ENCODE measurements at regions not wholly inside any gene's neighbourhood (a gene's known extent, or its start where the extent isn't known, plus 50 kb on each side); places are given as distances from the start of the nearest gene placed in this dataset.
A peak's percentile ranks its signal among the peaks of the same experiment; 100 is the strongest.
"Not testable (repeated sequence)": the region's sequence is repeated elsewhere in the genome, so short reads cannot be mapped to it uniquely, and the experiment has no call there.

GRCh38 chr9:63450836-63451235 lies 1834.2 kb downstream of the FOXD4L5 start:
- not testable (repeated sequence) for DNase-seq (ENCODE audit: low read depth, low spot score)

DNA sequence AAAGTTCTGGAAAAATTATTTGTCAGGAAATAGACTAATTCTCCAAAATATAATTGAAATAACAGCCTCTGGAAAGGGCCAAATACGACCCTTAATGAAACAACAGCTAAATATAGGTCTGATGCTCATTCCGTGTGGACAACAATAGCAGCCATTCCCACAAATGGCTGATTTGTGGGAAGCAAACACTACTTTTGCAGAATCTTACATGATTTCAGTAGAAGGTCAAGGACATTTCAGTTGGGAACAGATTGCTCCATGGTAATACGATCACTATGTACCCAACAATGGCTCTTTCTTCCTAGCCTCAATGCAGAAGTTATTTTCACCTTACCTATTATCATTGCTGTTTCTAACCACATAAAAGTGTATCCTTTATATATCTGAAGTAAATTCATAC lies 1859.9 kb downstream of the FOXD4L5 start:
- not testable (repeated sequence) for DNase-seq (ENCODE audit: low read depth, low spot score)

- DNase-seq (ENCODE audit: low read depth, low spot score) = not testable (repeated sequence)
Measured at GRCh38 chr9:63390897-63391296, 1894.1 kb downstream of the FOXD4L5 start.

- DNase-seq (ENCODE audit: low read depth, low spot score) = not testable (repeated sequence)
Measured at GRCh38 chr9:63385479-63385878, 1899.5 kb downstream of the FOXD4L5 start.

GRCh38 chr9:63379864-63380263 lies 1905.1 kb downstream of the FOXD4L5 start:
- not testable (repeated sequence) for DNase-seq (ENCODE audit: low read depth, low spot score)

DNA sequence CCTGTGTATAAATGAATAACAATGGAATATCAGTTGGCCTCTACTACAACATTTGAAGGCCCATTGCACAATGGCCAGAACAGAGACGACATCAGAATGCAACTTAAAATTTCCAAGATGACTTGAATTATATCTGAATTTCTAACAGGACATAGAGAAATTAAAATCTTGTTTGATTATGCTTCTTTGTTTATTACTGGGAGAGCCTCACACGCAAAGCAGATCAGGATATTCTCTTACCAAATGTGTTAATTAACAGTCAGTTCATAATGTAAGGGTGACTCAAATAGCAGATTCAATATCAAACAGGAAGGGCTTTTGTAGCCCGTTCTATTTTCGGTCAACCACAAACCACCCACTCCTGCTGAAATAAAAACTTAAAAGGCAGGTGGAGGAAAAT lies 1930.8 kb downstream of the FOXD4L5 start:
- not testable (repeated sequence) for DNase-seq (ENCODE audit: low read depth, low spot score)

GRCh38 chr9:63347347-63347746 lies 1937.7 kb downstream of the FOXD4L5 start:
- not testable (repeated sequence) for DNase-seq (ENCODE audit: low read depth, low spot score)

DNA sequence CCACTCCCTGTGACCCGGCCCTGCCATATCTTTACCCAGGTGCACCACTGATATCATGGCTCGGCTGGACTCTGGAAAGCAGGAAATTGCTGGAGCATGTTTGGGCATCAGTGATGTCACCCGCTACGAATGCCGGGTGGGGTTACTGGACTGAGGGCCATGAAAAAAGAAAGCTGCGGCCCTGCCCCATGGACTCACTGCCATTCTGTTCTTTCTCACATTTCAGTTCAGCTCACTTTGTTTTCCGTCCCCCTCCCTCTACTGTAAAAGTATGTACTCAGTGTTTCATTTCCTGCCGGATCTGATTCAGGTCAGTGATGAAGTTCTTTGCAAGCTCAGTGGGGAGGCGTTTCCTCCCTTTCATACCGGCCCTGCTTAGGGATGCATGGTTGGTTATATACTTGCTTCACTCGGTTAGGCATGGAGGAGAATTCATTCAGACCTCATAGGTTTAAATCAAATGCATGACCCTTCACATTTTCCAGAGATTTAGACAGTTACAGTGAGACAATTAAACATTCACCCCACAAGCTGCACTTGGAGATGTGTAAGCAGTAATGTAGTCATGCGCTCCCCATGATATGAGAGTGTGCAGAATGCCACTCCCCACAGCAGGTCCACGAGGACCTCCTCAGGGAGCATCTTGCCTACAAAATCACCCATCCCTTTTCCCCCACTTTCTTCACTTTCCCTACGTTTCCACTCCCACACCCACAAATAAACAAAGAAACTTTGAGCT lies 1938.5 kb downstream of the FOXD4L5 start:
- peak; percentile 95 for DNase-seq (ENCODE audit: low read depth, low spot score)

DNA sequence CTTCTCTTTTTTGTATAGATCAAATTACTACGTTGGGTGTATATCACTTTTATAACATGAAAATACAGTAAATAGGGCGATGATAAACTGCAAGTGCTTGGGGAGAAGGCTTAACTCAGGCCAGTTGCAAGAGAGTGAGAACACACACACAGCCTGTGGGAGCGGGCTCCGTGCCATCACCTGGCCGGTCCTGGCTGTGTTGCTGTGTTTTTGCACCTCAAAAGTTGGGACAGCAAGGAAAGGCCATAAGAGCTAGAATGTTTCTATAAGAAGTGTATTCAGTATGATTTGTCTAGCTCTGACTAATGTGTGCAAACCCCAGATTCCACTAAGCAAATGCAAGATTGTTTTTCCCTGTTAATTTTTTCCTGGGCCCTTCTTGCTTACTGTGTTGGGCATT lies 1940.6 kb downstream of the FOXD4L5 start:
- not testable (repeated sequence) for DNase-seq (ENCODE audit: low read depth, low spot score)

GRCh38 chr9:63342528-63342927 lies 1942.5 kb downstream of the FOXD4L5 start:
- peak; percentile 74 for DNase-seq (ENCODE audit: low read depth, low spot score)

GRCh38 chr9:63337899-63338604 lies 1947.0 kb downstream of the FOXD4L5 start:
- peak; percentile 47 for DNase-seq (ENCODE audit: low read depth, low spot score)

- not testable (repeated sequence) for DNase-seq (ENCODE audit: low read depth, low spot score)
Measured at GRCh38 chr9:63335286-63335685, 1949.7 kb downstream of the FOXD4L5 start.

DNA sequence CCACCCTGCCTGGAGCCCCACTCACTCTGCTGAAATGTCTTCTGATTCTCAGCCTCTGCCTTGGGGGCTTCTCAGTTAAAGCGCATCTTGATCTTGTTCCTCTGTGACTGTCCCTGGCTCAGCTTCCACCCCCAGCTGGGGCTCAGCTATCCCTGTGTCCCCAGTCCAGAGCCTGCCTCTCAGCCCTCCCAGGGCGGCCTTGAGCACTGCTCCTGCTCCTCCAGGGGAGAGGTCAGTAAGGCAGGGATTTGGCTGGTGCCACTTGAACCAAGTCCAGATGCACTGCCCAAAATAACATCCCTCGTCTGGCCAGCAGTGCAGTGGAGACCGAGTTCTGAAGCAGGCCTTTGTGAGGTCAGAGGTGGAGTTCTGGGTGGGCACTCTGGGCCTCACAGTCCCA lies 1950.8 kb downstream of the FOXD4L5 start:
- not testable (repeated sequence) for DNase-seq (ENCODE audit: low read depth, low spot score)

- DNase-seq (ENCODE audit: low read depth, low spot score) = not testable (repeated sequence)
Measured at GRCh38 chr9:63333083-63333482, 1951.9 kb downstream of the FOXD4L5 start.

GRCh38 chr9:63328313-63328712 lies 1956.7 kb downstream of the FOXD4L5 start:
- not testable (repeated sequence) for DNase-seq (ENCODE audit: low read depth, low spot score)

GRCh38 chr9:63327211-63327610 lies 1957.8 kb downstream of the FOXD4L5 start:
- not testable (repeated sequence) for DNase-seq (ENCODE audit: low read depth, low spot score)

GRCh38 chr9:63326665-63327064 lies 1958.3 kb downstream of the FOXD4L5 start:
- DNase-seq (ENCODE audit: low read depth, low spot score) = not testable (repeated sequence)

GRCh38 chr9:63325696-63326095 lies 1959.3 kb downstream of the FOXD4L5 start:
- not testable (repeated sequence) for DNase-seq (ENCODE audit: low read depth, low spot score)

GRCh38 chr9:63318093-63318492 lies 1966.9 kb downstream of the FOXD4L5 start:
- DNase-seq (ENCODE audit: low read depth, low spot score) = not testable (repeated sequence)

- DNase-seq (ENCODE audit: low read depth, low spot score) = not testable (repeated sequence)
Measured at GRCh38 chr9:63315387-63315786, 1969.6 kb downstream of the FOXD4L5 start.

- DNase-seq (ENCODE audit: low read depth, low spot score) = not testable (repeated sequence)
Measured at GRCh38 chr9:63296848-63297247, 1988.2 kb downstream of the FOXD4L5 start.

- not testable (repeated sequence) for DNase-seq (ENCODE audit: low read depth, low spot score)
Measured at GRCh38 chr9:63296366-63296765, 1988.6 kb downstream of the FOXD4L5 start.

DNA sequence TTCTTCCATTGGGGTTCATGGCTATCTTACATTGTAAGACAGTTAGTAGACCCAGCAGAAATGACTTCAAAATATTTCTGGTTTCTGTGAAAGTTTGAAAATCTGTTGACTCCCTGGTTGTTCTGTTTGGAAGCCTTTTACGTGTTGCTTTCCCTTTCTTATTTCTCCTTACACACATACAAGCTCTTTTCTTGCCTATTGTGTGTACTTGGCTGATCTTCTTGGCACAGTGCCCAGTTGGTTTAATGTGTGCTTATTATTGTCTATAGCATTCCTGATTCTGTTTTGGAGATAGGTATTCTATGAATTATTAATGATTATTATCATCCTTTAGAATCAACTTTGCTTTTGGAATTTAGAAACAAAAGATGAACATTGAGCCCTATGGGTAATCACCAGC lies 1995.0 kb downstream of the FOXD4L5 start:
- peak; percentile 39 for DNase-seq (ENCODE audit: low read depth, low spot score)
